ENCODE measurements at regions not wholly inside any gene's neighbourhood (a gene's known extent, or its start where the extent isn't known, plus 50 kb on each side); places are given as distances from the start of the nearest gene placed in this dataset.

GRCh38 chr1:56064705-56065104, 514.7 kb downstream of the PLPP3 start:
- no peak for DNase-seq (ENCODE audit: extremely low read depth, insufficient read length)
- no peak overlapping the region for H3K4me3 ChIP-seq (replicated peaks; ENCODE audit: low read depth, low read length)
- TF ChIP-seq CTCF (IDR thresholded peaks at IDR 0.05; ENCODE audit: insufficient read depth, low read length, poor library complexity, severe bottlenecking): no peak
- H3K36me3 ChIP-seq (ENCODE audit: control insufficient read depth, insufficient read depth, low read length): no peaks in the 10 kb centered on the region
- H3K27me3 ChIP-seq (replicated peaks; ENCODE audit: control insufficient read depth, insufficient read depth, low read length): no peaks in the 10 kb centered on the region

- Histone ChIP-seq H3K4me3 (replicated peaks; ENCODE audit: low read depth, low read length) (no peak overlapping the region), H3K36me3 (ENCODE audit: control insufficient read depth, insufficient read depth, low read length) (no peaks in the 10 kb centered on the region), H3K27me3 (replicated peaks; ENCODE audit: control insufficient read depth, insufficient read depth, low read length) (no peaks in the 10 kb centered on the region)
- no peak for TF ChIP-seq CTCF (IDR thresholded peaks at IDR 0.05; ENCODE audit: insufficient read depth, low read length, poor library complexity, severe bottlenecking)
- DNase-seq (ENCODE audit: extremely low read depth, insufficient read length): no peak
These were observed 515.9 kb downstream of the PLPP3 start for GRCh38 chr1:56063461-56063860.

GRCh38 chr1:56062625-56063024, 516.7 kb downstream of the PLPP3 start:
- TF ChIP-seq CTCF (IDR thresholded peaks at IDR 0.05; ENCODE audit: insufficient read depth, low read length, poor library complexity, severe bottlenecking): no peak
- DNase-seq (ENCODE audit: extremely low read depth, insufficient read length): no peak
- Histone ChIP-seq H3K27me3 (replicated peaks; ENCODE audit: control insufficient read depth, insufficient read depth, low read length) (no peaks in the 10 kb centered on the region), H3K4me3 (replicated peaks; ENCODE audit: low read depth, low read length) (no peak overlapping the region), H3K36me3 (ENCODE audit: control insufficient read depth, insufficient read depth, low read length) (no peaks in the 10 kb centered on the region)

GRCh38 chr1:56061824-56062223, 517.5 kb downstream of the PLPP3 start:
- no peaks in the 10 kb centered on the region for H3K36me3 ChIP-seq (ENCODE audit: control insufficient read depth, insufficient read depth, low read length)
- H3K27me3 ChIP-seq (replicated peaks; ENCODE audit: control insufficient read depth, insufficient read depth, low read length): no peaks in the 10 kb centered on the region
- no peak for TF ChIP-seq CTCF (IDR thresholded peaks at IDR 0.05; ENCODE audit: insufficient read depth, low read length, poor library complexity, severe bottlenecking)
- no peak overlapping the region for H3K4me3 ChIP-seq (replicated peaks; ENCODE audit: low read depth, low read length)
- DNase-seq (ENCODE audit: extremely low read depth, insufficient read length): peak; percentile 38

GRCh38 chr1:56060906-56061305, 518.5 kb downstream of the PLPP3 start:
- Histone ChIP-seq H3K36me3 (ENCODE audit: control insufficient read depth, insufficient read depth, low read length) (no peaks in the 10 kb centered on the region), H3K27me3 (replicated peaks; ENCODE audit: control insufficient read depth, insufficient read depth, low read length) (no peaks in the 10 kb centered on the region), H3K4me3 (replicated peaks; ENCODE audit: low read depth, low read length) (no peak overlapping the region)
- TF ChIP-seq CTCF (IDR thresholded peaks at IDR 0.05; ENCODE audit: insufficient read depth, low read length, poor library complexity, severe bottlenecking): no peak
- DNase-seq (ENCODE audit: extremely low read depth, insufficient read length): no peak

Measured in GM06990 (cell line).